DMS 273 (cell line): ENCODE measurements at regions not wholly inside any gene's neighbourhood (a gene's known extent, or its start where the extent isn't known, plus 50 kb on each side); places are given as distances from the start of the nearest gene placed in this dataset.

Experiments used
- DNase-seq: peaks from one replicate; lab custom pipeline; 2025; ENCODE audit not compliant: unreplicated experiment; lab: John Stamatoyannopoulos, UW

- DNase-seq = no peak
These were observed 54.0 kb upstream of the TPM4 start for GRCh38 chr19:16022251-16022650.

- DNase-seq = no peak
These were observed 53.6 kb upstream of the TPM4 start for GRCh38 chr19:16022681-16023080.

GRCh38 chr19:16023146-16023915 lies 53.0 kb upstream of the TPM4 start:
- no peak for DNase-seq

GRCh38 chr19:16024266-16025107 lies 51.8 kb upstream of the TPM4 start:
- DNase-seq = no peak

GRCh38 chr19:16025108-16026101 lies 50.9 kb upstream of the TPM4 start:
- peak; percentile 54 for DNase-seq

GRCh38 chr19:16026131-16026530 lies 50.2 kb upstream of the TPM4 start:
- DNase-seq = no peak
